GM10266 (cell line): ENCODE measurements at regions not wholly inside any gene's neighbourhood (a gene's known extent, or its start where the extent isn't known, plus 50 kb on each side); places are given as distances from the start of the nearest gene placed in this dataset.

ENCODE experiments used
- DNase-seq: peaks from one replicate; pipeline ENCODE4 v3.0.0; 2012; ENCODE audit errors: extremely low spot score
- TF ChIP-seq, protein P1 (sequence below): IDR thresholded peaks from 2 replicates; pipeline ENCODE4 v1.5.1; 2012; ENCODE audit warnings: mild to moderate bottlenecking, low read depth; ENCODE audit not compliant: control insufficient read depth, insufficient read depth; ENCODE audit errors: missing control alignments

- TF ChIP-seq, protein P1, sequence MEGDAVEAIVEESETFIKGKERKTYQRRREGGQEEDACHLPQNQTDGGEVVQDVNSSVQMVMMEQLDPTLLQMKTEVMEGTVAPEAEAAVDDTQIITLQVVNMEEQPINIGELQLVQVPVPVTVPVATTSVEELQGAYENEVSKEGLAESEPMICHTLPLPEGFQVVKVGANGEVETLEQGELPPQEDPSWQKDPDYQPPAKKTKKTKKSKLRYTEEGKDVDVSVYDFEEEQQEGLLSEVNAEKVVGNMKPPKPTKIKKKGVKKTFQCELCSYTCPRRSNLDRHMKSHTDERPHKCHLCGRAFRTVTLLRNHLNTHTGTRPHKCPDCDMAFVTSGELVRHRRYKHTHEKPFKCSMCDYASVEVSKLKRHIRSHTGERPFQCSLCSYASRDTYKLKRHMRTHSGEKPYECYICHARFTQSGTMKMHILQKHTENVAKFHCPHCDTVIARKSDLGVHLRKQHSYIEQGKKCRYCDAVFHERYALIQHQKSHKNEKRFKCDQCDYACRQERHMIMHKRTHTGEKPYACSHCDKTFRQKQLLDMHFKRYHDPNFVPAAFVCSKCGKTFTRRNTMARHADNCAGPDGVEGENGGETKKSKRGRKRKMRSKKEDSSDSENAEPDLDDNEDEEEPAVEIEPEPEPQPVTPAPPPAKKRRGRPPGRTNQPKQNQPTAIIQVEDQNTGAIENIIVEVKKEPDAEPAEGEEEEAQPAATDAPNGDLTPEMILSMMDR = no peak
- no peak for DNase-seq
Observed at GRCh38 chr3:187999821-188000220, 154.1 kb upstream of the LPP start.

- no peak for DNase-seq
- TF ChIP-seq, protein P1 = no peak
Observed at GRCh38 chr3:188000361-188000861, 153.5 kb upstream of the LPP start.

DNA sequence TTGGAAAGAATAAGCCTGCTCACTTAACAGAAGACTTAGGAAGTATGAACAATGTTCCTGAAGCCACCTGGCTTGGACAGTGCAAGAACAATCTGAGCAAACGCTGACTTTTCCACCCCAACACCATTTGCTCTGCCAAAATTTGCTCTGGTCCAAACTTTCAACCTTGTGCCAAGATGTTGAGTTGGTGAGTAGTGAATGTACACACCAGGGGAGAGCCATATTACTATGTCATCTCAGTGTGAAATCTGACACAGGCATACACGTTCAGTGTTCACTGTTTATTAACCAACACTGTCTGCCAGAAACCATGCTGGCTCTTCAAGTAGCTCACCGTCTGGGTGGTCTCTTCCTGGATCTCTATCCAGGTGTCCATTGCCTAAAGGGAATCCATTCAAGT lies 152.9 kb upstream of the LPP start:
- no peak for DNase-seq
- TF ChIP-seq, protein P1 = no peak

- no peak for DNase-seq
- TF ChIP-seq, protein P1 = no peak
Observed at GRCh38 chr3:188001926-188002325, 152.0 kb upstream of the LPP start.

- no peak for DNase-seq
- TF ChIP-seq, protein P1 = no peak
Observed at GRCh38 chr3:188002626-188003138, 151.3 kb upstream of the LPP start.

- TF ChIP-seq, protein P1 = no peak
- DNase-seq = no peak
Observed at GRCh38 chr3:188003188-188004171, 150.5 kb upstream of the LPP start.
